Umbilical cord (tissue), 1 donor: ENCODE measurements at regions not wholly inside any gene's neighbourhood (a gene's known extent, or its start where the extent isn't known, plus 50 kb on each side); places are given as distances from the start of the nearest gene placed in this dataset.

Experiments used
- DNase-seq: peaks from one replicate; pipeline ENCODE4 v3.0.0-alpha.2; 2015; ENCODE audit warnings: low spot score

- DNase-seq: no peak
Measured at GRCh38 chr13:24050292-24050711, 110.2 kb upstream of the SPATA13 start.

GRCh38 chr13:24050796-24051715, 109.5 kb upstream of the SPATA13 start:
- no peak for DNase-seq

GRCh38 chr13:24052547-24053518, 107.7 kb upstream of the SPATA13 start:
- DNase-seq: no peak

GRCh38 chr13:24053519-24054251, 106.8 kb upstream of the SPATA13 start:
- peak; percentile 47 for DNase-seq

GRCh38 chr13:24056616-24057137, 103.8 kb upstream of the SPATA13 start:
- DNase-seq: no peak

GRCh38 chr13:24060993-24061392, 99.5 kb upstream of the SPATA13 start:
- no peak for DNase-seq

- no peak for DNase-seq
Measured at GRCh38 chr13:24063281-24063877, 97.1 kb upstream of the SPATA13 start.

- DNase-seq: no peak
Measured at GRCh38 chr13:24064371-24064770, 96.1 kb upstream of the SPATA13 start.

- DNase-seq: no peak
Measured at GRCh38 chr13:24065176-24065575, 95.3 kb upstream of the SPATA13 start.

- DNase-seq: no peak
Measured at GRCh38 chr13:24066405-24067295, 93.9 kb upstream of the SPATA13 start.

GRCh38 chr13:24068472-24068871, 92.0 kb upstream of the SPATA13 start:
- no peak for DNase-seq

GRCh38 chr13:24071016-24071415, 89.5 kb upstream of the SPATA13 start:
- no peak for DNase-seq

- DNase-seq: peak; percentile 46
Measured at GRCh38 chr13:24071423-24072075, 89.0 kb upstream of the SPATA13 start.

- no peak for DNase-seq
Measured at GRCh38 chr13:24073657-24074056, 86.9 kb upstream of the SPATA13 start.

- DNase-seq: no peak
Measured at GRCh38 chr13:24074678-24075077, 85.8 kb upstream of the SPATA13 start.

GRCh38 chr13:24075137-24075975, 85.2 kb upstream of the SPATA13 start:
- peak; percentile 19 for DNase-seq

GRCh38 chr13:24076109-24076508, 84.4 kb upstream of the SPATA13 start:
- no peak for DNase-seq

- no peak for DNase-seq
Measured at GRCh38 chr13:24076636-24077035, 83.9 kb upstream of the SPATA13 start.
